Limb (tissue), 2 donors: ENCODE measurements at regions not wholly inside any gene's neighbourhood (a gene's known extent, or its start where the extent isn't known, plus 50 kb on each side); places are given as distances from the start of the nearest gene placed in this dataset.

Experiments used
- DNase-seq, 2 donors: peaks; one replicate each; pipeline ENCODE4 v3.0.0-alpha.2; 2016; ENCODE audit errors: extremely low spot score in 2 of 2

- no peak for DNase-seq
These were observed 207.1 kb upstream of the MEF2C start for GRCh38 chr5:89090037-89090436.

GRCh38 chr5:89087551-89088318 is 204.8 kb upstream of the MEF2C start:
- DNase-seq = peak in 1 of 2 donors; percentile 30

- no peak for DNase-seq
These were observed 204.1 kb upstream of the MEF2C start for GRCh38 chr5:89087128-89087527.

- DNase-seq = no peak
These were observed 203.6 kb upstream of the MEF2C start for GRCh38 chr5:89086390-89087086.

GRCh38 chr5:89083791-89084190 is 200.8 kb upstream of the MEF2C start:
- DNase-seq = no peak

- no peak for DNase-seq
These were observed 198.4 kb upstream of the MEF2C start for GRCh38 chr5:89081360-89081759.

- no peak for DNase-seq
These were observed 197.6 kb upstream of the MEF2C start for GRCh38 chr5:89080467-89081116.

GRCh38 chr5:89072842-89073672 is 190.1 kb upstream of the MEF2C start:
- DNase-seq = no peak

- DNase-seq = no peak
These were observed 189.0 kb upstream of the MEF2C start for GRCh38 chr5:89071941-89072331.

GRCh38 chr5:89071101-89071940 is 188.3 kb upstream of the MEF2C start:
- no peak for DNase-seq

- no peak for DNase-seq
These were observed 186.6 kb upstream of the MEF2C start for GRCh38 chr5:89069591-89069990.

GRCh38 chr5:89067362-89067761 is 184.4 kb upstream of the MEF2C start:
- DNase-seq = no peak

- no peak for DNase-seq
These were observed 182.9 kb upstream of the MEF2C start for GRCh38 chr5:89065919-89066318.

- no peak for DNase-seq
These were observed 181.8 kb upstream of the MEF2C start for GRCh38 chr5:89064736-89065135.

- no peak for DNase-seq
These were observed 181.1 kb upstream of the MEF2C start for GRCh38 chr5:89064054-89064453.

- no peak for DNase-seq
These were observed 177.8 kb upstream of the MEF2C start for GRCh38 chr5:89060768-89061167.

- DNase-seq = no peak
These were observed 176.3 kb upstream of the MEF2C start for GRCh38 chr5:89059274-89059673.

GRCh38 chr5:89055695-89056085 is 172.7 kb upstream of the MEF2C start:
- no peak for DNase-seq

- no peak for DNase-seq
These were observed 172.2 kb upstream of the MEF2C start for GRCh38 chr5:89055015-89055694.

- no peak for DNase-seq
These were observed 170.6 kb upstream of the MEF2C start for GRCh38 chr5:89053547-89053946.
